GM21723 (cell line): ENCODE measurements at regions not wholly inside any gene's neighbourhood (a gene's known extent, or its start where the extent isn't known, plus 50 kb on each side); places are given as distances from the start of the nearest gene placed in this dataset.
"Not testable (repeated sequence)": the region's sequence is repeated elsewhere in the genome, so short reads cannot be mapped to it uniquely, and the experiment has no call there.

Experiments used
- ATAC-seq: cut with Tn5 transposase; IDR thresholded peaks from one replicate; pipeline ENCODE4 v1.9.1; 2021; ENCODE audit warnings: mild to moderate bottlenecking, moderate library complexity; ENCODE audit not compliant: unreplicated experiment

GRCh38 chr3:22730701-22731100, 472.4 kb upstream of the UBE2E2 start:
- no peak for ATAC-seq

GRCh38 chr3:22731901-22732300, 471.2 kb upstream of the UBE2E2 start:
- ATAC-seq: no peak

GRCh38 chr3:22732641-22733040, 470.5 kb upstream of the UBE2E2 start:
- ATAC-seq: no peak

GRCh38 chr3:22734207-22734606, 468.9 kb upstream of the UBE2E2 start:
- no peak for ATAC-seq

GRCh38 chr3:22734756-22735155, 468.4 kb upstream of the UBE2E2 start:
- ATAC-seq: no peak

- no peak for ATAC-seq
Measured at GRCh38 chr3:22735373-22735772, 467.8 kb upstream of the UBE2E2 start.

- ATAC-seq: not testable (repeated sequence)
Measured at GRCh38 chr3:22743386-22743785, 459.7 kb upstream of the UBE2E2 start.

GRCh38 chr3:22745321-22745720, 457.8 kb upstream of the UBE2E2 start:
- ATAC-seq: no peak

GRCh38 chr3:22746221-22746620, 456.9 kb upstream of the UBE2E2 start:
- ATAC-seq: no peak

GRCh38 chr3:22748453-22749045, 454.6 kb upstream of the UBE2E2 start:
- no peak for ATAC-seq

GRCh38 chr3:22759636-22760310, 443.4 kb upstream of the UBE2E2 start:
- no peak for ATAC-seq

GRCh38 chr3:22765679-22766078, 437.4 kb upstream of the UBE2E2 start:
- ATAC-seq: no peak

- no peak for ATAC-seq
Measured at GRCh38 chr3:22777834-22778233, 425.3 kb upstream of the UBE2E2 start.

- ATAC-seq: no peak
Measured at GRCh38 chr3:22779737-22780136, 423.4 kb upstream of the UBE2E2 start.

- ATAC-seq: no peak
Measured at GRCh38 chr3:22792533-22792932, 410.6 kb upstream of the UBE2E2 start.

GRCh38 chr3:22795917-22796316, 407.2 kb upstream of the UBE2E2 start:
- no peak for ATAC-seq

- ATAC-seq: no peak
Measured at GRCh38 chr3:22798461-22798860, 404.7 kb upstream of the UBE2E2 start.

GRCh38 chr3:22819209-22819608, 383.9 kb upstream of the UBE2E2 start:
- ATAC-seq: no peak

GRCh38 chr3:22835041-22835440, 368.1 kb upstream of the UBE2E2 start:
- ATAC-seq: no peak

- ATAC-seq: no peak
Measured at GRCh38 chr3:22836131-22836530, 367.0 kb upstream of the UBE2E2 start.

GRCh38 chr3:22843854-22844253, 359.3 kb upstream of the UBE2E2 start:
- no peak for ATAC-seq

- ATAC-seq: no peak
Measured at GRCh38 chr3:22846566-22846965, 356.6 kb upstream of the UBE2E2 start.

GRCh38 chr3:22849583-22849982, 353.5 kb upstream of the UBE2E2 start:
- not testable (repeated sequence) for ATAC-seq
